GM12878 (cell line): ENCODE measurements at regions not wholly inside any gene's neighbourhood (a gene's known extent, or its start where the extent isn't known, plus 50 kb on each side); places are given as distances from the start of the nearest gene placed in this dataset.

Experiments used
- ATAC-seq: fragments of 200-7000 bp; cut with Tn5 transposase; 3 replicates; pipeline ENCODE4 v1.9.1; 2020; ENCODE audit warnings: mild to moderate bottlenecking, moderate library complexity
- BruUV-seq: library from RNA; stranded (reverse); fragments of 400-500 nt; replicated peaks from 2 replicates; lab custom pipeline; 2021; lab: Mats Ljungman, UMichigan
- CTCF ChIA-PET: fragments of 300-600 bp; sonication (Branson Sonifier 250); formaldehyde crosslinking; extraction: SDS; loops from one replicate; lab custom pipeline; 2021; ENCODE audit warnings: inconsistent platforms; lab: Yijun Ruan, JAX
- POLR2A ChIA-PET: fragments of 350-600 bp; formaldehyde crosslinking; extraction: SDS; loops from one replicate; lab custom pipeline; 2021; ENCODE audit warnings: inconsistent platforms; lab: Charles Lee
- RAD21 ChIA-PET: fragments of 300-600 bp; sonication (Branson Sonifier 250); formaldehyde crosslinking; loops from one replicate; lab custom pipeline; 2023; ENCODE audit warnings: antibody characterized with exemption; ENCODE audit not compliant: unreplicated experiment; lab: Charles Lee
- SMC1A ChIA-PET: fragments of 300-600 bp; sonication (Branson Sonifier 250); formaldehyde crosslinking; loops from one replicate; lab custom pipeline; 2023; ENCODE audit not compliant: unreplicated experiment, uncharacterized antibody; lab: Charles Lee
- DNase-seq: peaks from one replicate; pipeline ENCODE4 v3.0.0-alpha.2; 2011; ENCODE audit warnings: low read depth, low spot score
- FAIRE-seq: peaks from 3 replicates; lab custom pipeline; 2011; peaks lifted over from hg19 to GRCh38; lab: Jason Lieb, UNC
- H2AFZ ChIP-seq: 2 replicates; pipeline ENCODE4 v1.6.0; 2011; ENCODE audit warnings: low read depth, low read length, control low read depth; ENCODE audit not compliant: control insufficient read depth
- H3K27ac ChIP-seq: 2 replicates; pipeline ENCODE4 v1.5.1; 2011; ENCODE audit warnings: control low read depth; ENCODE audit not compliant: control insufficient read depth, insufficient read depth
- H3K27me3 ChIP-seq, 2 experiments: replicated peaks in 1 of 2; 2 replicates each; pipeline versions ENCODE4 v1.6.0 to v1.6.1; 2011; ENCODE audit warnings: low read length in 1 of 2; ENCODE audit not compliant: control insufficient read depth in 2 of 2, insufficient read depth in 2 of 2
- H3K36me3 ChIP-seq, 2 experiments: 2 replicates each; pipeline ENCODE4 v1.5.1; 2011; ENCODE audit warnings: low read length in 1 of 2; ENCODE audit not compliant: control insufficient read depth in 2 of 2, insufficient read depth in 2 of 2
- H3K4me1 ChIP-seq: 2 replicates; pipeline ENCODE4 v1.6.1; 2011; ENCODE audit warnings: mild to moderate bottlenecking, low read length, moderate library complexity, mixed read lengths; ENCODE audit not compliant: control insufficient read depth, insufficient read depth
- H3K4me2 ChIP-seq: 2 replicates; pipeline ENCODE4 v1.6.0; 2011; ENCODE audit warnings: control low read depth; ENCODE audit not compliant: control insufficient read depth, insufficient read depth
- H3K4me3 ChIP-seq: fragments of 200-600 bp; sonication (generic); 2 replicates; pipeline ENCODE4 v1.5.1; 2016
- H3K79me2 ChIP-seq: 2 replicates; pipeline ENCODE4 v1.6.0; 2011; ENCODE audit warnings: low read length; ENCODE audit not compliant: control insufficient read depth, insufficient read depth
- H3K9ac ChIP-seq: 2 replicates; pipeline ENCODE4 v1.8.0; 2011; ENCODE audit warnings: low read length, control low read depth, mixed read lengths; ENCODE audit not compliant: control insufficient read depth, insufficient read depth
- H3K9me3 ChIP-seq: replicated peaks from 3 replicates; pipeline ENCODE4 v1.5.1; 2011; ENCODE audit warnings: mild to moderate bottlenecking, low read length; ENCODE audit not compliant: control insufficient read depth, insufficient read depth
- H4K20me1 ChIP-seq: 2 replicates; pipeline ENCODE4 v1.6.0; 2011; ENCODE audit not compliant: control insufficient read depth, insufficient read depth
- ATF7 ChIP-seq: fragments of 450-650 bp; IDR thresholded peaks from 2 replicates; pipeline ENCODE4 v1.6.1; 2016; ENCODE audit warnings: low read depth, mild to moderate bottlenecking
- EZH2 ChIP-seq: IDR thresholded peaks from 2 replicates; pipeline ENCODE4 v1.6.1; 2012; ENCODE audit warnings: low read depth, mild to moderate bottlenecking, control low read depth, inconsistent platforms, low read length, borderline replicate concordance; ENCODE audit not compliant: control insufficient read depth
- JUND ChIP-seq: IDR thresholded peaks from 2 replicates; pipeline ENCODE4 v1.6.1; 2012; ENCODE audit warnings: low read depth, mild to moderate bottlenecking, low read length, improper control_type of control experiment, moderate library complexity
- SIX5 ChIP-seq: IDR thresholded peaks from 2 replicates; pipeline ENCODE4 v1.6.1; 2011; ENCODE audit warnings: mild to moderate bottlenecking, low read depth, low read length, moderate library complexity; ENCODE audit not compliant: severe bottlenecking
- SMAD5 ChIP-seq: IDR thresholded peaks from 2 replicates; pipeline ENCODE4 v1.6.1; 2016; ENCODE audit warnings: antibody characterized with exemption, low read depth
- TCF3 ChIP-seq: IDR thresholded peaks from 2 replicates; pipeline ENCODE4 v1.6.1; 2012; ENCODE audit warnings: low read depth, mild to moderate bottlenecking, low read length, borderline replicate concordance; ENCODE audit not compliant: insufficient read depth
- USF2 ChIP-seq: IDR thresholded peaks from 2 replicates; pipeline ENCODE4 v1.6.1; 2011; ENCODE audit warnings: low read depth, low read length, improper control_type of control experiment, borderline replicate concordance
- ZBTB40 ChIP-seq: fragments of 450-650 bp; IDR thresholded peaks from 2 replicates; pipeline ENCODE4 v1.6.1; 2016; ENCODE audit warnings: mild to moderate bottlenecking, moderate library complexity, borderline replicate concordance
- WGBS: methylation state at CpG from one replicate; pipeline ENCODE4 v1.1.6; 2016; ENCODE audit warnings: low lambda C conversion rate; ENCODE audit not compliant: insufficient replicate concordance, insufficient coverage; ENCODE audit errors: missing lambda C conversion rate; 5-methylcytosine and 5-hydroxymethylcytosine counted together
- in situ Hi-C: fragments of 300-500 bp; cut with MboI; formaldehyde crosslinking; loops from 9 replicates; pipeline ENCODE4 v1.14.3; 2018; ENCODE audit warnings: mixed read lengths
- intact Hi-C: fragments of 100-400 bp; cut with micrococcal nuclease; formaldehyde crosslinking; loops from one replicate; pipeline ENCODE4 v1.14.2; 2022; ENCODE audit not compliant: unreplicated experiment

GRCh38 chr6:93970684-93971083 lies 551.3 kb upstream of the EPHA7 start:
- POLR2A ChIA-PET = no interaction called here
- no peak for ATAC-seq
- Histone ChIP-seq H3K4me1 (no peaks in the 10 kb centered on the region), H3K36me3 (no peaks in the 10 kb centered on the region), H3K9ac (no peak overlapping the region), H2AFZ (no peak overlapping the region), H3K79me2 (no peaks in the 10 kb centered on the region), H3K27me3 (no peaks in the 10 kb centered on the region), H3K4me3 (no peak overlapping the region), H3K27ac (no peak overlapping the region), H3K9me3 (no peaks in the 10 kb centered on the region), H3K4me2 (no peak overlapping the region), H4K20me1 (no peaks in the 10 kb centered on the region)
- SMC1A ChIA-PET = interaction anchor here (1.2 kb wide), 1 partner anchor 35 kb away, joined by 3 read pairs; no protein-coding TSS in a partner anchor
- no peak for DNase-seq
- no peak for TF ChIP-seq USF2
- 26% methylated on average over 5 of the region's 5 CpGs for WGBS
- CTCF ChIA-PET = interaction anchor here (1.3 kb wide), 1 partner anchor 14 kb away, joined by 4 read pairs; no protein-coding TSS in a partner anchor
- intact Hi-C loops = no loop called here
- in situ Hi-C loops = no loop called here
- no TSS peak for BruUV-seq
- RAD21 ChIA-PET = no interaction called here
- no peak for FAIRE-seq

GRCh38 chr6:93968126-93968525 lies 548.8 kb upstream of the EPHA7 start:
- BruUV-seq = no TSS peak
- H3K79me2 ChIP-seq = no peaks in the 10 kb centered on the region
- in situ Hi-C loops = no loop called here
- H3K27me3 ChIP-seq = no peaks in the 10 kb centered on the region
- no peak overlapping the region for H3K9ac ChIP-seq
- DNase-seq (no peak), FAIRE-seq (no peak), ATAC-seq (no peak)
- ChIA-PET POLR2A (no interaction called here), CTCF (no interaction called here), SMC1A (no interaction called here), RAD21 (no interaction called here)
- no peak overlapping the region for H3K4me2 ChIP-seq
- WGBS = 44% methylated on average over 4 of the region's 4 CpGs
- H2AFZ ChIP-seq = no peak overlapping the region
- no peaks in the 10 kb centered on the region for H4K20me1 ChIP-seq
- H3K36me3 ChIP-seq = no peaks in the 10 kb centered on the region
- no peak overlapping the region for H3K27ac ChIP-seq
- no peak overlapping the region for H3K4me3 ChIP-seq
- no peaks in the 10 kb centered on the region for H3K4me1 ChIP-seq
- no peaks in the 10 kb centered on the region for H3K9me3 ChIP-seq
- intact Hi-C loops = no loop called here
- TF ChIP-seq JUND (no peak), SIX5 (no peak), TCF3 (no peak), ZBTB40 (no peak), ATF7 (no peak), EZH2 (no peak), SMAD5 (no peak)
